PC-3 (cell line): ENCODE measurements at regions not wholly inside any gene's neighbourhood (a gene's known extent, or its start where the extent isn't known, plus 50 kb on each side); places are given as distances from the start of the nearest gene placed in this dataset.

Experiments
- CTCF ChIP-seq: fragments of 300-600 bp; sonication (generic); conservative IDR thresholded peaks from 2 replicates; pipeline ENCODE4 v1.5.1; 2017; ENCODE audit warnings: antibody characterized with exemption, low read depth, mild to moderate bottlenecking, low read length
- EZH2 ChIP-seq: fragments of 300-600 bp; sonication (generic); IDR thresholded peaks from one replicate; pipeline ENCODE4 v1.6.1; 2017; ENCODE audit warnings: antibody characterized with exemption, mild to moderate bottlenecking, low read length; ENCODE audit not compliant: unreplicated experiment

GRCh38 chr5:121746763-121747162 is 104.9 kb upstream of the FTMT start:
- no peak for TF ChIP-seq CTCF
- TF ChIP-seq EZH2 = no peak
